Ecto neural progenitor cell (in vitro differentiated cells): ENCODE measurements at regions not wholly inside any gene's neighbourhood (a gene's known extent, or its start where the extent isn't known, plus 50 kb on each side); places are given as distances from the start of the nearest gene placed in this dataset.
A peak's percentile ranks its signal among the peaks of the same experiment; 100 is the strongest.
"Not testable (repeated sequence)": the region's sequence is repeated elsewhere in the genome, so short reads cannot be mapped to it uniquely, and the experiment has no call there.

Experiments
- DNase-seq: peaks from one replicate; pipeline ENCODE4 v3.0.0-alpha.2; 2018; ENCODE audit warnings: low spot score

DNA sequence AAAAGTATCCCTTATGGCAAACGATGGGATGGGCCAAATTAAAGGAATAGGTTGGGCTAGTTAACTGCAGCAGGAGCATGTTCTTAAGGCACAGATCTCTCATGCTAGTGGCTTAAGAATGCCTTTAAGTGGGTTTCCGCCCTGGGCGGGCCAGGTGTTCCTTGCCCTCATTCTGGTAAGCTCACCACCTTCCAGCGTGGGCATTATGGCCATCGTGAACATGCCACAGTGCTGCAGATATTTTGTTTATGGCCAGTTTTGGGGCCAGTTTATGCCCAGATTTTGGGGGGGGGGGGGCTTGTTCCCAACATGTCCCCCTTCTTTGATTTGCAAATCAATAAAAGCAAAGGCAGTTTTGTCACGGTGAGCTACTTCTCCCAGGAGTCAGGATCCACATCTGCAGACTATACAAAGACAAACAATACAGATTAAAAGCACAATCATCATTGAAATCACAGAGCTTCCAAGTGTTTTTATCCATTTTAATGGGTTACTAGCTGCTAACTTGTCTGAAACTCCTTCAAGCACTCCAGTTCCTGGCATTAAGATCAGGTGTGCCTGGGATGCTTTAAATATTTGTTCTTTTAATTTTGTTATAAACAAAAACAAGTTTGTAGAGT, 563.3 kb upstream of the MBL2 start:
- DNase-seq: not testable (repeated sequence)

GRCh38 chr10:53331460-53331859, 558.9 kb upstream of the MBL2 start:
- DNase-seq: no peak

GRCh38 chr10:53326401-53327305, 554.1 kb upstream of the MBL2 start:
- DNase-seq: not testable (repeated sequence)

GRCh38 chr10:53325066-53325465, 552.5 kb upstream of the MBL2 start:
- DNase-seq: no peak

- no peak for DNase-seq
These were observed 543.1 kb upstream of the MBL2 start for GRCh38 chr10:53315709-53316108.

DNA sequence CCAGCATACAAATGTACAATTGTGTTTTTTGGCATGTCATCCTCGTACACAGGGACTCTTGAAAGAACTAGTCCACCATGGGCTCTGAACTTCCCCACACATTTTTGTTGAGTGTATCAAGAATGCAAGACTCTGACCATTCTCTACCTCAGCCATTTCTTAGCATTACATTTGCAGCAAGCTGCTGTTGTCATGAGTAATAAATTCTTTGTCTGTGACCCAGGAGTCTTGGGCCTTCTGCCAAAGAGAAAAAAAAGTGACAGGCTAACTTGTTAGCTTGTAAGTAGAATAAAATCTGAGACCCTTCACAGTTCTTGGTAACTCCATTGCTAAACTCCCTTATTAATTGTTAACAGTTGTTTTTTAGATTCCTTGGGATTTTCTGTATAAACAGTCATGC, 542.3 kb upstream of the MBL2 start:
- DNase-seq: no peak

DNA sequence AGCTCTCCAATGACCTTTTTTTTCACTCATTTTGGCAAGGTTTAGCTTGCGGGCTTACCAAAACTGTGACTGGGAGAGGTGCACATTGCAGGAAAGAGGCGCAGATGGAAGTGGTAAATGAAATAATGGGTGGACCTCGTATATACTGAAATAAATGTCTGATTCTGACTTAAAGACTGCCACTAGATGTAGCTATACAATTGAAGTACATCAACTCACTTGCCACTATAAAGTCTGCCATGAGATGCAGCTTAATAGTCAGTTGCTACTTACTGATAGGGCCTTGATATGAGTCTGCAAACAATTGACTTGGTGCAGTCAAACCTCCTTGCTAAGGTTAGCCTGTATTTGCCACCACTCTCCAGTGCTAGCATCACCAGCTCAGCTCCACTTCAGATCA, 525.9 kb upstream of the MBL2 start:
- no peak for DNase-seq

GRCh38 chr10:53284615-53285182, 512.1 kb upstream of the MBL2 start:
- DNase-seq: no peak

- no peak for DNase-seq
These were observed 504.2 kb upstream of the MBL2 start for GRCh38 chr10:53276797-53277196.

DNA sequence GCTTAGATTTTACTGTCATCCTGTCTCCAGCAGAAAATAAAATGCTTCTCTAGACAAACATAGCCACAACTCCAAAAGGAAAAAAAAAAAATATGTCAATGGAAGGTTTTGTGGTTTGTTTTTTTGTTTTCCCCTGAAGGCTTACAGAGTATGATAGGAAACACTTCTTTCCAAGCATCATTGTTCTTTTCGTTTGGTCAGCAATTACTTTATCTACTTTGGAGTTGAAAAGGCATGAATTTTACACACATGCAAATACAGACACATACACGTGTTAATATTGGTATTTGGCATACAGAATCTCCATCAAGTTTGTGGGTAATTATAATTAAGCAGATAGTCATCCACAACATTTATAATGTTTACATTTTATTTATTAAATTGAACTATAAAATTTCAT, 496.9 kb upstream of the MBL2 start:
- no peak for DNase-seq

GRCh38 chr10:53260213-53260612, 487.6 kb upstream of the MBL2 start:
- DNase-seq: no peak

DNA sequence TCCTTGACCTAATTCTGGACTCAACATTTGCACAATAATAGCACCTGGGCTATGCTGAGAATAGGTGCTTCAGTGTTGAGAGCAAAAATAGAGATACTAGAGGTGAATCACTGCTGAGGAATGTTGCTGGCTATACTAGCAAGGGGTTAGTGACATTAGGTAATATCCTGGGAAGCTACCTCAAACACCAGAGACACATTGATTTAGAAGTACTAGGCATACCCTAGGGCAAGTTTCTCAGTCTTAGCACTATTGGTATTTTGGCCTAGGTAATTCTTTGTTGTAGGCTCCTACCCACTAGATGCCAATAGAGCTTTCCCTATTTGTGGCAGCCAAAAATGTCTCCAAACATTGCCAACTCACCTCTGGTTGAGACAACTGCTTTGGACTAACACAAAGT, 484.0 kb upstream of the MBL2 start:
- DNase-seq: no peak

- DNase-seq: no peak
These were observed 483.1 kb upstream of the MBL2 start for GRCh38 chr10:53255661-53256205.

GRCh38 chr10:53253221-53253620, 480.6 kb upstream of the MBL2 start:
- no peak for DNase-seq

DNA sequence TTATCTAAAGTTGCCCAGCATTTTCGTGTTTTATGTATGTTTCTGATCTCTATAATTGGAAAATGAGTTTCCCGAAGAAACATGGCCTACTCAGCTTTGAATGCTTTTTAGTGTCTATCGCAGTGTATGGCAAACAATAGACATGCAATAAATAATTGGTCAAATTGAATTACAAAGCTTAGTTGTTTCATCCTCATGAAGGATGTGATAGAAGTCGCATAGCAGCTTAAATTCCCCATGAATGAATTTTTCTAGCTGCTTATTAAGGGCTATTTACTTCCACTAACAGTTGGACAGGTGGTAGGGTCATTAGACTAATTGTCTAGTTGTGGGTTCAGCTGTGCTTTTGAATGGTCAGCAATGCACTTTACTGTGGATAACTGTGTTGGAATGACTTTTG, 467.3 kb upstream of the MBL2 start:
- no peak for DNase-seq

GRCh38 chr10:53236941-53237340, 464.4 kb upstream of the MBL2 start:
- DNase-seq: no peak

- DNase-seq: no peak
These were observed 461.2 kb upstream of the MBL2 start for GRCh38 chr10:53233749-53234148.

GRCh38 chr10:53230651-53231050, 458.1 kb upstream of the MBL2 start:
- no peak for DNase-seq

GRCh38 chr10:53223851-53224250, 451.3 kb upstream of the MBL2 start:
- DNase-seq: peak; percentile 55

DNA sequence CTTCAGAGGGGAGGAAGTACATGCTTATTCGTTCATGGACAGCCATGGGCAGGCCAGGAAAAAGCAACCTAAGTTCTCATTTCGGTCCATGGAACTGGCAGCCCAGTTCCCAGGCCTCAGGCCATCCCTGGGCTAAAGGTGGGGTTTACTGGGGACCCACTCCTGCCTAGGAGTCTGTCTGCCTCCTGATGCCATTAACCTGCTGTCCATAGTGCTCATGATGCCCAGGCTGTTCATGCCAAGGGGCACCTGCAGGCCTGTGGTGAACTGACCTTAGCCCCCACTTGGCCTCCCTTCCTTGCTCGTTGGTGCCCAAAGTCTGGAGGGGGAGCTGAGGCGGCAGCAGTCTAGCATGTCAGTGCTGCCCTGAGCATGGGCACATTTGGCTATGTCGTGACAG, 450.2 kb upstream of the MBL2 start:
- no peak for DNase-seq

GRCh38 chr10:53209944-53210611, 437.5 kb upstream of the MBL2 start:
- no peak for DNase-seq

DNA sequence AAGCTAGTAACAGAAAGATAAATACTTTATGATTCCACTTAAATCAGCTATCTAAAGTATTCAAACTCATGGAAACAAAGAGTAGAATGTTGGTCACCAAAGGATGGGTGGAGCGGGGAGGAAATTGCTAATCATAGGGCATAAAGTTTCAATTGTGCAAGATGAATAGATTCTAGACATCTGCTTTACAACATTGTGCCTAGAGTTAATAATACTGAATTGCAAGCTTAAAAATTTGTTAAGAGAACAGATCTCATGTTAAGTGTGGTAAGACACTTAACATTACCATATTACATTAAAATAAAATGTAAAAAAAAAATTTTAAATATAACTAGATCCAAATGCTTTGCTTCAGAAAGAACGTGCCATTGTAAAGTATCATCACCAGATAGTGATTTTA, 411.1 kb upstream of the MBL2 start:
- no peak for DNase-seq
